HG03097 (cell line): ENCODE measurements at regions not wholly inside any gene's neighbourhood (a gene's known extent, or its start where the extent isn't known, plus 50 kb on each side); places are given as distances from the start of the nearest gene placed in this dataset.

ENCODE experiments used
- ATAC-seq: cut with Tn5 transposase; IDR thresholded peaks from one replicate; pipeline ENCODE4 v1.9.1; 2021; ENCODE audit not compliant: unreplicated experiment, low FRiP score

GRCh38 chr5:40390281-40391149, 289.2 kb upstream of the PTGER4 start:
- no peak for ATAC-seq

GRCh38 chr5:40389591-40389990, 290.1 kb upstream of the PTGER4 start:
- ATAC-seq, result no peak

- ATAC-seq, result peak; percentile 75
Measured at GRCh38 chr5:40386289-40386688, 293.4 kb upstream of the PTGER4 start.

GRCh38 chr5:40385544-40385943, 294.2 kb upstream of the PTGER4 start:
- no peak for ATAC-seq

- ATAC-seq, result no peak
Measured at GRCh38 chr5:40384782-40385390, 294.8 kb upstream of the PTGER4 start.

- ATAC-seq, result peak; percentile 39
Measured at GRCh38 chr5:40383749-40384651, 295.7 kb upstream of the PTGER4 start.

GRCh38 chr5:40381676-40382363, 297.9 kb upstream of the PTGER4 start:
- ATAC-seq, result no peak

- no peak for ATAC-seq
Measured at GRCh38 chr5:40381016-40381415, 298.7 kb upstream of the PTGER4 start.

GRCh38 chr5:40378396-40379177, 301.1 kb upstream of the PTGER4 start:
- peak; percentile 82 for ATAC-seq

- peak; percentile 36 for ATAC-seq
Measured at GRCh38 chr5:40376566-40376965, 303.1 kb upstream of the PTGER4 start.

GRCh38 chr5:40374853-40375252, 304.9 kb upstream of the PTGER4 start:
- no peak for ATAC-seq

- no peak for ATAC-seq
Measured at GRCh38 chr5:40368200-40368599, 311.5 kb upstream of the PTGER4 start.

- ATAC-seq, result no peak
Measured at GRCh38 chr5:40367255-40367654, 312.5 kb upstream of the PTGER4 start.

GRCh38 chr5:40365342-40366330, 314.1 kb upstream of the PTGER4 start:
- no peak for ATAC-seq

GRCh38 chr5:40364441-40364840, 315.3 kb upstream of the PTGER4 start:
- no peak for ATAC-seq

- no peak for ATAC-seq
Measured at GRCh38 chr5:40361378-40361777, 318.3 kb upstream of the PTGER4 start.

- ATAC-seq, result no peak
Measured at GRCh38 chr5:40360685-40361084, 319.0 kb upstream of the PTGER4 start.

GRCh38 chr5:40359832-40360231, 319.9 kb upstream of the PTGER4 start:
- no peak for ATAC-seq

GRCh38 chr5:40359093-40359492, 320.6 kb upstream of the PTGER4 start:
- no peak for ATAC-seq
